WERI-Rb-1 (cell line): ENCODE measurements at regions not wholly inside any gene's neighbourhood (a gene's known extent, or its start where the extent isn't known, plus 50 kb on each side); places are given as distances from the start of the nearest gene placed in this dataset.

Experiments used
- DNase-seq: peaks from one replicate; pipeline ENCODE4 v3.0.0-alpha.2; 2020
- H3K27ac ChIP-seq: fragments of 250-450 bp; sonication (Bioruptor Pico); 2 replicates; pipeline ENCODE4 v1.5.1; 2020; ENCODE audit warnings: mild to moderate bottlenecking, moderate library complexity
- H3K27me3 ChIP-seq: fragments of 250-450 bp; sonication (Bioruptor Pico); 2 replicates; pipeline ENCODE4 v1.5.1; 2021; ENCODE audit warnings: mild to moderate bottlenecking, low read depth, moderate library complexity; ENCODE audit not compliant: insufficient read depth, severe bottlenecking
- H3K36me3 ChIP-seq: fragments of 250-450 bp; sonication (Bioruptor Pico); 2 replicates; pipeline ENCODE4 v1.5.1; 2020; ENCODE audit warnings: mild to moderate bottlenecking, moderate library complexity
- H3K4me3 ChIP-seq: 2 replicates; pipeline ENCODE4 v1.5.1; 2011; ENCODE audit warnings: low read depth, mild to moderate bottlenecking, control low read depth, low read length
- H3K9me3 ChIP-seq: fragments of 250-450 bp; sonication (Bioruptor Pico); 2 replicates; pipeline ENCODE4 v1.5.1; 2021; ENCODE audit warnings: mild to moderate bottlenecking, moderate library complexity; ENCODE audit not compliant: severe bottlenecking
- CTCF ChIP-seq: IDR thresholded peaks from 2 replicates; pipeline ENCODE4 v1.5.1; 2011; ENCODE audit warnings: low read depth, mild to moderate bottlenecking, control low read depth, inconsistent platforms, low read length

- TF ChIP-seq CTCF = peak; percentile 47; the same call in 1 of the 2 replicates
- Histone ChIP-seq H3K4me3 (no peak overlapping the region), H3K9me3 (no peaks in the 10 kb centered on the region), H3K36me3 (no peaks in the 10 kb centered on the region), H3K27me3 (peaks cover 12% of the 10 kb centered on the region), H3K27ac (no peak overlapping the region)
- no peak for DNase-seq
Measured at GRCh38 chr5:114018186-114018585, 343.7 kb upstream of the KCNN2 start.

DNA sequence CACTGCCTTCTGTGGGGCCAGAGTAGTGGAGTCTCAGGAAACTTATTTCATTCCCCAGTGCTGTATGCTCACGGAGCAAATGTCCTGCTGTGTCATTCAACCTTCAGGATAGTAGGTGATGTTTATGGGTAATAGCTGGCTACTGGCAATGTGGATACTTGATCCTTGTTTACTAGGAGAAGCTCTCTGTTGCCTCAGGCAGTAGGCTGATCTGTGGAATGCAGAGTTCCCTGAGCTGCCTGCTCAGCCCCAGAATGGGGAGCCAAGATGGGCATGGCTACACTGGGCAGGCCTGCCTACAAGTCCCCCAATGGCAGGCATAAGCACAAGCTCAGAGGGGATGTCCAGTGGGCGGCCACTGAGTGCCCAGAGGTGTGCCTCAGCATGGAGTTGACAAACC, 323.1 kb upstream of the KCNN2 start:
- Histone ChIP-seq H3K36me3 (no peaks in the 10 kb centered on the region), H3K4me3 (no peak overlapping the region), H3K27ac (no peak overlapping the region), H3K27me3 (no peaks in the 10 kb centered on the region), H3K9me3 (peaks cover 4% of the 10 kb centered on the region)
- TF ChIP-seq CTCF = no peak
- DNase-seq = no peak

DNA sequence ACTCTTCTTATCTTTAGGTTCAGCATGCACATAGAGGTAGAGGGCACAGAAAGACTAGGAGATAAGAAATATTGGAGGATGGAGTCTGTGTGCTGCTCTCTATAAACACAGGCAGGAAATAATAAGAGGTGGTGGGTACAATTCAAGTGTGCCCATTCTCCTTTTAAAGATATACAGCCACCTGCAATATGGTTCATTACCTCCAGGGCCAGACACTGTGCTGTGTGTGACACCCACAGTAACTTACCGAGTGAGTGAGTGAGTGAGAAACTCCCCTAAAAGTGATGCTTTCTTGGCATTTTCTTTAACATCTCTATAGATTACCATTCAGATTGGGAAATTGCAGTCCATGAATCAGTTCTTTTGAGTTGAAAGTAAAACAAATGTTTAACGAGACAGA, 311.8 kb upstream of the KCNN2 start:
- no peak for TF ChIP-seq CTCF

DNA sequence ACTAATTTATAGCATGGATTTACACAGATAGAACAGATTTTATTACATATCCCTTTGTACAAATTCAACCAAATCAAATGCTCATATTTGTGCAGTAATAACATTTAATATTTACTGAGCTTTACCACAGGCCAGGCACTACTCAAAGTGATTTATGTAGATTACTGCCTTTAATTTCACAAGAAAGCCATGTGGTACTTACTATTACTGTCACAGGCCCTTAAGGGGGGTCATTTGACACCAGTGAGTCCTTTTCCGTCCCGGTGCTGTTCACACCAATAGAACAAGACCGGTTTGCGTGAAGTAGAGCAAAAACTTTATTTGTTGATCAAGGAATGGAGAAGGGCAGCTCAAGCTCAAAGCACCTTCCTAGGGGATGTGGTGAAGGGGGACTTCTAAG, 308.5 kb upstream of the KCNN2 start:
- no peak for DNase-seq
- peaks cover 5% of the 10 kb centered on the region for H3K9me3 ChIP-seq
- no peak overlapping the region for H3K27ac ChIP-seq
- no peaks in the 10 kb centered on the region for H3K36me3 ChIP-seq
- no peak for TF ChIP-seq CTCF
- H3K4me3 ChIP-seq = no peak overlapping the region
- peaks cover 25% of the 10 kb centered on the region for H3K27me3 ChIP-seq

More for the DNA sequence above, 311.8 kb upstream of the KCNN2 start:
- Histone ChIP-seq H3K27me3 (peaks cover 11% of the 10 kb centered on the region), H3K4me3 (no peak overlapping the region), H3K27ac (no peak overlapping the region), H3K36me3 (no peaks in the 10 kb centered on the region), H3K9me3 (no peaks in the 10 kb centered on the region)
- no peak for DNase-seq

DNA sequence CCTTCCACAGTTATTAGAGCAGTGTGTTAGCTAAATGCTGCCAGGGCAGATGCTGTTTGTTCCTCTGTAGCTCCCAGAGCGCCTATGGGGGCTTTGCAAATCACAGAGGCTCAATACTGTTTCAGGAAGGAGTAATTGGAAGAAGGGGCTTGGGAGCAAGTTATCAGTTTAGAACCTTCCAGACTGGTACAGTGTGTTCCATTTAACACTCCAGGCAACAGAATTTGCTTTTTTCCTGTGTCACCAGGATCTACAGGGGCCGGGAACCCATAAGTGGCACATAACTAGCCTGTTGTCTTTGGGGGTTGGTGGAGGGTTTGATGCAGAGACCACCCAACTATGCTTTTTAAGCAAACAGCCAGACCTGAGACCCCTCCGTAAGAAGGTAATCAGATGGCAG, 307.3 kb upstream of the KCNN2 start:
- TF ChIP-seq CTCF = no peak
- H3K36me3 ChIP-seq = no peaks in the 10 kb centered on the region
- DNase-seq = no peak
- H3K27me3 ChIP-seq = peaks cover 25% of the 10 kb centered on the region
- H3K9me3 ChIP-seq = peaks cover 5% of the 10 kb centered on the region
- H3K4me3 ChIP-seq = no peak overlapping the region; the same call in 1 of the 2 replicates
- no peak overlapping the region for H3K27ac ChIP-seq

DNA sequence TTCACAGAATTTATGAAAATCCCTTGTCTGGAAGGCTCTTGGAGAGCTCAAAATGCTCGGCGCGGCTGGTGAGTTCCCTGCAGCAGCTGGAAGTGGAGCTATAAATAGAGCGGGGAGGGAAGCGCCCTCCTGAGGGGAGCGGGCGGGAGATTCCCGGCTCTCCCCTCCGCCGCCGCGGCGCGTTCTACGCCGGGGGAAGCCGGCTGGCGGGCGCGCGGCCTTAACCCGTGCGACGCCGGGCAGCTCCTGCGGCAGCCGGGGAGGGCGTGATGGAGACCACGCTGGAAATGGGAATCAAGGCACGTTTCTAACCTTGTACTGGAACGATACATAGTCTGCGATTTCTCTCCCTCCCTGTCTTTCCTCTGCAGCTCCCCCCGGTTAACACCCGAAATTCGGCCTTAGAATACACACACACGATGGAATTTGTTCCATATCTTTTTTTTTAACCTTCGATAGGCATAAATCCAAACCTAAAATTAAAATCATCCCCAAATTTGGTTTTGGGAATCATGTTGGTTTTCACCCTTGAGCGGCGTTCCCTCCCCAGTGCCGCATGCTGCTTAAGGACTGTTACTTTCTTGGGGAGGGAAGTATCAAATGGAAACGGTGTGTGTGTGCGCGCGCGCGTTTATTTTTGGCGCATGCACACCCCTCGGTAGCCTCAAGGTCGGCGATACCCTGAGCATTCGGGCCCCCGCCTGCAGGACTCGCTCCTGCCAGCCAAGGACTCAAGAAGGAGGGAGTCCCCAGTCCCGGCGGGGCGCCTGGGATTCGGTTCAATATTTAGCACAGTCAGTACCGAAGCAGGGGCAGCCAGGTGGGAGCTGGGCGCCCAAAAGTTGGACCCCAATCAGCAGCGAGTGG, 306.3 kb upstream of the KCNN2 start:
- no peak overlapping the region for H3K27ac ChIP-seq
- peaks cover 25% of the 10 kb centered on the region for H3K27me3 ChIP-seq
- no peak; the same call in 1 of the 2 replicates for TF ChIP-seq CTCF
- peaks cover 5% of the 10 kb centered on the region for H3K9me3 ChIP-seq
- H3K4me3 ChIP-seq = peak overlapping the region; percentile 41
- no peaks in the 10 kb centered on the region for H3K36me3 ChIP-seq
- DNase-seq = peak; percentile 67
